ENCODE measurements at regions not wholly inside any gene's neighbourhood (a gene's known extent, or its start where the extent isn't known, plus 50 kb on each side); places are given as distances from the start of the nearest gene placed in this dataset.
"Not testable (repeated sequence)": the region's sequence is repeated elsewhere in the genome, so short reads cannot be mapped to it uniquely, and the experiment has no call there.

- DNase-seq: no peak
These were observed 1004.9 kb upstream of the ZEB2 start for GRCh38 chr2:145524836-145525235.

GRCh38 chr2:145524303-145524702, 1004.4 kb upstream of the ZEB2 start:
- DNase-seq: no peak

- not testable (repeated sequence) for DNase-seq
These were observed 999.3 kb upstream of the ZEB2 start for GRCh38 chr2:145519254-145519653.

GRCh38 chr2:145511946-145512345, 992.0 kb upstream of the ZEB2 start:
- no peak for DNase-seq

GRCh38 chr2:145503511-145503910, 983.6 kb upstream of the ZEB2 start:
- DNase-seq: no peak

GRCh38 chr2:145501920-145502319, 982.0 kb upstream of the ZEB2 start:
- DNase-seq: no peak

- DNase-seq: no peak
These were observed 975.7 kb upstream of the ZEB2 start for GRCh38 chr2:145495590-145495989.

GRCh38 chr2:145494441-145494840, 974.5 kb upstream of the ZEB2 start:
- no peak for DNase-seq

- no peak for DNase-seq
These were observed 968.7 kb upstream of the ZEB2 start for GRCh38 chr2:145488571-145488970.

GRCh38 chr2:145484448-145485097, 964.7 kb upstream of the ZEB2 start:
- no peak for DNase-seq

GRCh38 chr2:145483854-145484253, 963.9 kb upstream of the ZEB2 start:
- no peak for DNase-seq

- DNase-seq: no peak
These were observed 961.5 kb upstream of the ZEB2 start for GRCh38 chr2:145481334-145481922.

- DNase-seq: no peak
These were observed 944.9 kb upstream of the ZEB2 start for GRCh38 chr2:145464866-145465265.

GRCh38 chr2:145460112-145460511, 940.2 kb upstream of the ZEB2 start:
- no peak for DNase-seq

GRCh38 chr2:145431181-145431951, 911.4 kb upstream of the ZEB2 start:
- no peak for DNase-seq

GRCh38 chr2:145423809-145424208, 903.9 kb upstream of the ZEB2 start:
- no peak for DNase-seq

GRCh38 chr2:145422576-145422975, 902.7 kb upstream of the ZEB2 start:
- DNase-seq: no peak

- DNase-seq: no peak
These were observed 901.9 kb upstream of the ZEB2 start for GRCh38 chr2:145421841-145422240.

- DNase-seq: no peak
These were observed 896.7 kb upstream of the ZEB2 start for GRCh38 chr2:145416640-145417039.

- no peak for DNase-seq
These were observed 895.2 kb upstream of the ZEB2 start for GRCh38 chr2:145415151-145415550.

- DNase-seq: no peak
These were observed 893.5 kb upstream of the ZEB2 start for GRCh38 chr2:145413261-145414030.

GRCh38 chr2:145412155-145412554, 892.2 kb upstream of the ZEB2 start:
- DNase-seq: no peak

GRCh38 chr2:145411493-145411892, 891.6 kb upstream of the ZEB2 start:
- no peak for DNase-seq

Data from activated gamma-delta T cell (primary cell).